Activated CD4-positive, alpha-beta T cell treated with anti-CD3 and anti-CD28 coated beads, Interleukin-2, amount 10 ng/mL, durations not matched to agents 7 days and 5 days (primary cell): ENCODE measurements at regions not wholly inside any gene's neighbourhood (a gene's known extent, or its start where the extent isn't known, plus 50 kb on each side); places are given as distances from the start of the nearest gene placed in this dataset.
"Not testable (repeated sequence)": the region's sequence is repeated elsewhere in the genome, so short reads cannot be mapped to it uniquely, and the experiment has no call there.

Source experiments
- CTCF ChIA-PET: fragments of 350-600 bp; sonication (Branson Sonifier 250); formaldehyde crosslinking; loops from one replicate; lab custom pipeline; 2021; ENCODE audit warnings: antibody characterized with exemption; lab: Charles Lee
- POLR2A ChIA-PET: fragments of 350-600 bp; sonication (Branson Sonifier 250); formaldehyde crosslinking; loops from one replicate; lab custom pipeline; 2021; ENCODE audit warnings: antibody characterized with exemption; lab: Charles Lee
- DNase-seq: peaks from one replicate; pipeline ENCODE4 v3.0.0-alpha.2; 2020
- H3K27ac Mint-ChIP-seq: one replicate; pipeline ENCODE4 v1.8.0; 2021; ENCODE audit warnings: mild to moderate bottlenecking, moderate library complexity, mixed read lengths
- H3K27me3 Mint-ChIP-seq: one replicate; pipeline ENCODE4 v1.8.0; 2021; ENCODE audit warnings: mixed read lengths
- H3K36me3 Mint-ChIP-seq: one replicate; pipeline ENCODE4 v1.8.0; 2021; ENCODE audit warnings: low read depth, mixed read lengths
- H3K4me1 Mint-ChIP-seq: one replicate; pipeline ENCODE4 v1.8.0; 2021; ENCODE audit warnings: mixed read lengths
- H3K4me3 Mint-ChIP-seq: one replicate; pipeline ENCODE4 v1.8.0; 2021; ENCODE audit warnings: mild to moderate bottlenecking, moderate library complexity, mixed read lengths
- H3K9me3 Mint-ChIP-seq: one replicate; pipeline ENCODE4 v1.8.0; 2021; ENCODE audit warnings: mixed read lengths

DNA sequence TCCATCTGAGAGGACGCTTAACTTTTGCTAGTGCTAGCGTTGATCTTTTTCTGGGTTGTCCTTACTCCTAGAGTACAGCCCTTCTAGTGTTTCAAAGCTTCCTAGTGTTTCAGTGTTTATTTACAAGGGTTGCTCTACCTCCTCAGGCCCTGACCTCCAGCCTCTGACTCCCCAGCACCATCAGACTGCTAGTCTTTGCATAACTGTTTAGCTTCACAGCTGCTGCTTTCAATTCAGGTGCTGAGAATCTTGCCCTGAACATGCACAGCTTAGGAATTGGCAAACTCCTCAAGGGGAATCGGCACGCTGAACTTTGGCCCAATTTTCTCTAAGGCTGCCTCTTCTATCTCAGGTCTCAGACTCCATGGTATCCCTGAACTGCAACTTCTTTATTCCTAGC lies 52.9 kb downstream of the OR52B4 start:
- POLR2A ChIA-PET, H3K36me3 Mint-ChIP-seq, CTCF ChIA-PET, H3K27ac Mint-ChIP-seq, H3K4me1 Mint-ChIP-seq, H3K9me3 Mint-ChIP-seq, H3K27me3 Mint-ChIP-seq, H3K4me3 Mint-ChIP-seq, DNase-seq: not testable (repeated sequence)

DNA sequence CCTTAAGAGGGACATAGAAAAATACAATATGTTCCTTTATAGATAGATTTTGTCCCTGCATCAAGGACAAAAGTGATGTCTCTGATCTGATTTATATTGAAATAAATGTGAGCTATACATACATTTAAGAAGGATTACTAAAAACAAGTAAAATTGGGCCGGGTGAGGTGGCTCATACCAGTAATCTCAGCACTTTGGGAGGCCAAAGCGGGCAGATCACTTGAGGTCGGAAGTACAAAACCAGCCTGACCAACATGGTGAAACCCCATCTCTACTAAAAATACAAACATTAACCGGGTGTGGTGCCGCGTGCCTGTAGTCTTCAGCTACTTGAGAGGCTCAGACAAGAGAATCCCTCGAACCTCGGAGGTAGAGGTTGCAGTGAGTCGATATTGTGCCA lies 91.0 kb downstream of the OR52B4 start:
- H3K27me3 Mint-ChIP-seq, H3K4me3 Mint-ChIP-seq, DNase-seq, H3K36me3 Mint-ChIP-seq, CTCF ChIA-PET, H3K27ac Mint-ChIP-seq, POLR2A ChIA-PET, H3K4me1 Mint-ChIP-seq, H3K9me3 Mint-ChIP-seq: not testable (repeated sequence)

DNA sequence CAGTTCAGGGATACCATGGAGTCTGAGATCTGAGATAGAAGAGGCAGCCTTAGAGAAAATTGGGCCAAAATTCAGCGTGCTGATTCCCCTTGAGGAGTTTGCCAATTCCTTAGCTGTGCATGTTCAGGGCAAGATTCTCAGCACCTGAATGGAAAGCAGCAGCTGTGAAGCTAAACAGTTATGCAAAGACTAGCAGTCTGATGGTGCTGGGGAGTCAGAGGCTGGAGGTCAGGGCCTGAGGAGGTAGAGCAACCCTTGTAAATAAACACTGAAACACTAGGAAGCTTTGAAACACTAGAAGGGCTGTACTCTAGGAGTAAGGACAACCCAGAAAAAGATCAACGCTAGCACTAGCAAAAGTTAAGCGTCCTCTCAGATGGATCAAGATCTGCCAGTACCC lies 117.1 kb downstream of the OR52B4 start:
- H3K9me3 Mint-ChIP-seq, H3K4me1 Mint-ChIP-seq, POLR2A ChIA-PET, CTCF ChIA-PET, H3K27ac Mint-ChIP-seq, H3K36me3 Mint-ChIP-seq, H3K4me3 Mint-ChIP-seq, DNase-seq, H3K27me3 Mint-ChIP-seq: not testable (repeated sequence)

DNA sequence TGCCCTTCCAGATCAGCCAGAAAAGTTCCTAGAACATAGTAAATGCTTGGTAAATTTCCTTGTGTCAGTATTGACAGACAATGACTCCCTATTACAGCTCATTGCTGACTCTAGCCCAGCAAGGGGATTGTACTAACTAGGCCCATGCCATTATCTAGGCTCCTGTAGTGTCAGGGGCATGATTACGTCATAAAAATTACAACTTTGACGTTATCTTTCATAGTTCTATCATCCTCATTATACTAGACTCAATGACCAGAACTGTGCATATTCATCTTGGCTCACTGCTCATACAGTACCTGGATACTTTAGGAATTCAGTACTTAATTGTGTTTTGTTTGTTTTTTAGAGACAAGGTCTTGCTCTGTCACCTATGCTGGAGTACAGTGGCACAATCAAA lies 118.7 kb downstream of the OR52B4 start:
- DNase-seq, H3K9me3 Mint-ChIP-seq, POLR2A ChIA-PET, H3K4me1 Mint-ChIP-seq, CTCF ChIA-PET, H3K27ac Mint-ChIP-seq, H3K27me3 Mint-ChIP-seq, H3K4me3 Mint-ChIP-seq, H3K36me3 Mint-ChIP-seq: not testable (repeated sequence)

DNA sequence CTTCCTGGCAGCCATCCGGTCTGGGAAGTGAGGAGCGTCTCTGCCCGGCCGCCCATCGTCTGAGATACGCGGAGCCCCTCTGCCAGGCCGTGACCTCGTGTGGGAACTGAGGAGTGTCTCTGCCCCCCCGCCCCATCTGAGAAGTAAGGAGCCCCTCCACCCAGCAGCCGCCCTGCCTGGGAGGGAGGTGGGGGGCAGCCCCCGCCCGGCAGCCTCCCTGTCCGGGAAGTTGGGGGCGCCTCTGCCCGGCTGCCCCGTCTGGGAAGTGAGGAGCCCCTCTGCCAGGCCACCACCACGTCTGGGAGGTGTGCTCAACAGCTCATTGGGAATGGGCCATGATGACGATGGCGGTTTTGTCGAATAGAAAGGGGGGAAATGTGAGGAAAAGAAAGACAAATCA lies 130.4 kb downstream of the OR52B4 start:
- POLR2A ChIA-PET, H3K4me1 Mint-ChIP-seq, CTCF ChIA-PET, H3K27ac Mint-ChIP-seq, H3K9me3 Mint-ChIP-seq, H3K4me3 Mint-ChIP-seq, DNase-seq, H3K36me3 Mint-ChIP-seq: not testable (repeated sequence)
- peaks cover 21% of the 10 kb centered on the region for H3K27me3 Mint-ChIP-seq

DNA sequence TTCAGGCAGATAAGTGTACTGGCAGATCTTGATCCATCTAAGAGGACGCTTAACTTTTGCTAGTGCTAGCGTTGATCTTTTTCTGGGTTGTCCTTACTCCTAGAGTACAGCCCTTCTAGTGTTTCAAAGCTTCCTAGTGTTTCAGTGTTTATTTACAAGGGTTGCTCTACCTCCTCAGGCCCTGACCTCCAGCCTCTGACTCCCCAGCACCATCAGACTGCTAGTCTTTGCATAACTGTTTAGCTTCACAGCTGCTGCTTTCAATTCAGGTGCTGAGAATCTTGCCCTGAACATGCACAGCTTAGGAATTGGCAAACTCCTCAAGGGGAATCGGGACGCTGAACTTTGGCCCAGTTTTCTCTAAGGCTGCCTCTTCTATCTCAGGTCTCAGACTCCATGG lies 124.3 kb downstream of the RRM1 start:
- H3K4me3 Mint-ChIP-seq, H3K27ac Mint-ChIP-seq, CTCF ChIA-PET, POLR2A ChIA-PET, H3K36me3 Mint-ChIP-seq, H3K9me3 Mint-ChIP-seq, H3K4me1 Mint-ChIP-seq, H3K27me3 Mint-ChIP-seq, DNase-seq: not testable (repeated sequence)

DNA sequence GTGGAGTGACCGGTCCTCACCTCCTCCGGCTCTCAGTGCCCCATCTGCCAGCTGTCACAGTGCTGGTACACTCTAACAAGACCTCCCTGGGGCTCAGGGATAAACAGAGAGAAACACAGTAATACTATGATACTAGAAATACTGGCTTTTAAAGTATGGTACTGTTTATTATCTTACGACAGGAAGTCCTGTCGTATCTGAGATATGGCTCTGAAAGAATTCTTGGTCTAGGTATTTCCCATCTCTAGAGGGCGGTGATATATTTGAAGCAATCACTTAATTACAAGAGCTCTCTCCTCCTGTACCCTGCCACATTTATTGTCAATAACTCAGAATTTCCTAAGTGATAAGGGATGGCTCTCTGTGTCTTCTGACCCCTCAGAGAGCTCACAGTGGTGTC lies 119.1 kb downstream of the RRM1 start:
- DNase-seq: no peak
- H3K4me3 Mint-ChIP-seq: no peak overlapping the region
- H3K27ac Mint-ChIP-seq: no peak overlapping the region
- no peaks in the 10 kb centered on the region for H3K36me3 Mint-ChIP-seq
- POLR2A ChIA-PET: no interaction called here
- CTCF ChIA-PET: no interaction called here
- H3K4me1 Mint-ChIP-seq: no peaks in the 10 kb centered on the region
- H3K9me3 Mint-ChIP-seq: no peaks in the 10 kb centered on the region
- peaks cover 38% of the 10 kb centered on the region for H3K27me3 Mint-ChIP-seq

DNA sequence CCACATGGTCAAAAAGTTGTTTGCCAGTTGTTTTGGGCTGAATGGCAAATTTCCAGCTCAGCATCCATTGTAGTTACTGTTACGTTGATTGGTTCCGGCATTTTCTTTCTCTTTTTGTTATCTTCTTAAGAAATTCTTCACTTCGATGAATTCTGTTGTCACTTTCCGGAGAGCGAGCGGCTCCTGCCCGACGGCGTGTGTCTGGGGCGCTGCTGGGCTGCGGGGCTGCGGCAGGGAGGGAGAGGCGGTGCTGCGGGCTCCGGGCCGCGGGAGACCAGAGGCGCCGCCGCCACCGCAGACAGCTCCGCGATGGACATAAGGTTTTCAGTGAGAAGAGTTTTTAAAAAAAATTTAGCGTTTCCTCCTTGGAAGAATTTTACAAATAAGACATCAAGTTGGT lies 117.4 kb downstream of the RRM1 start:
- CTCF ChIA-PET: no interaction called here
- POLR2A ChIA-PET: no interaction called here
- Mint-ChIP-seq H3K27me3 (peaks cover 42% of the 10 kb centered on the region), H3K4me3 (no peak overlapping the region), H3K27ac (no peak overlapping the region), H3K36me3 (no peaks in the 10 kb centered on the region), H3K9me3 (no peaks in the 10 kb centered on the region), H3K4me1 (no peaks in the 10 kb centered on the region)
- no peak for DNase-seq

GRCh38 chr11:4203603-4204360 lies 109.2 kb downstream of the RRM1 start:
- Mint-ChIP-seq H3K9me3 (no peaks in the 10 kb centered on the region), H3K4me1 (no peaks in the 10 kb centered on the region), H3K27ac (no peak overlapping the region), H3K36me3 (no peaks in the 10 kb centered on the region), H3K4me3 (no peak overlapping the region), H3K27me3 (peaks cover 21% of the 10 kb centered on the region)
- no peak for DNase-seq
- ChIA-PET CTCF (interaction anchor here (1.9 kb wide), 1 partner anchor 16 kb away, joined by 9 read pairs; no protein-coding TSS in a partner anchor), POLR2A (no interaction called here)

GRCh38 chr11:4202749-4203148 lies 108.2 kb downstream of the RRM1 start:
- DNase-seq: no peak
- ChIA-PET POLR2A (no interaction called here), CTCF (interaction anchor here (1.9 kb wide), 1 partner anchor 15 kb away, joined by 9 read pairs; no protein-coding TSS in a partner anchor)
- Mint-ChIP-seq H3K4me1 (no peaks in the 10 kb centered on the region), H3K4me3 (no peak overlapping the region), H3K9me3 (no peaks in the 10 kb centered on the region), H3K36me3 (no peaks in the 10 kb centered on the region), H3K27ac (no peak overlapping the region), H3K27me3 (peaks cover 20% of the 10 kb centered on the region)

- Mint-ChIP-seq H3K4me3 (no peak overlapping the region), H3K27me3 (peaks cover 26% of the 10 kb centered on the region), H3K9me3 (no peaks in the 10 kb centered on the region), H3K36me3 (no peaks in the 10 kb centered on the region), H3K4me1 (no peaks in the 10 kb centered on the region), H3K27ac (no peak overlapping the region)
- ChIA-PET CTCF (no interaction called here), POLR2A (no interaction called here)
- no peak for DNase-seq
Measured at GRCh38 chr11:4197112-4197511, 102.5 kb downstream of the RRM1 start.

- Mint-ChIP-seq H3K9me3 (no peaks in the 10 kb centered on the region), H3K27ac (no peak overlapping the region), H3K27me3 (peaks cover 20% of the 10 kb centered on the region), H3K36me3 (no peaks in the 10 kb centered on the region), H3K4me1 (no peaks in the 10 kb centered on the region), H3K4me3 (no peak overlapping the region)
- CTCF ChIA-PET: no interaction called here
- POLR2A ChIA-PET: no interaction called here
- no peak for DNase-seq
Measured at GRCh38 chr11:4195909-4196308, 101.3 kb downstream of the RRM1 start.

DNA sequence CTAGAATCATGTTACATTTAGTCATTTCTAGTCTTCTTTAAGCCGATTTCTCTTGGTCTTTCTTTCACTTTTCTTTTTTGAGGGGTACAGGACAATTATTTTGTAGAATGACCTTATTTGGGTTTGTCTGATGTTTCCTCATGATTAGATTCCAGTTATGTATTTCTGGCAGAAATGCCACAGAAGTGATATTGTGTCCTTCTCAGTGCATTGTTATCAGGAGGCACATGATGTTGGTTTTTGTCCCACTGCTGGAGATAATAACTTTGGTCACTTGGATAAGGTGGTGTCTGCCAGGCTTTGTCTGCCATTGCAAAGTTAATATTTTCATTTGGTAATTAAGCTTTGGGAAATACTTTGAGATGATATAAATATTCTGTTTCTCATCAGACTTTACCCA lies 100.3 kb downstream of the RRM1 start:
- no peak overlapping the region for H3K4me3 Mint-ChIP-seq
- CTCF ChIA-PET: interaction anchor here (0.6 kb wide), 1 partner anchor 517 kb away, joined by 3 read pairs; no protein-coding TSS in a partner anchor
- no peak for DNase-seq
- no peaks in the 10 kb centered on the region for H3K36me3 Mint-ChIP-seq
- no peaks in the 10 kb centered on the region for H3K9me3 Mint-ChIP-seq
- H3K4me1 Mint-ChIP-seq: no peaks in the 10 kb centered on the region
- H3K27ac Mint-ChIP-seq: no peak overlapping the region
- peaks cover 17% of the 10 kb centered on the region for H3K27me3 Mint-ChIP-seq
- POLR2A ChIA-PET: no interaction called here

GRCh38 chr11:4191031-4191571 lies 96.5 kb downstream of the RRM1 start:
- Mint-ChIP-seq H3K4me1 (peaks cover 12% of the 10 kb centered on the region), H3K4me3 (no peak overlapping the region), H3K9me3 (no peaks in the 10 kb centered on the region), H3K27ac (no peak overlapping the region), H3K27me3 (peaks cover 5% of the 10 kb centered on the region), H3K36me3 (no peaks in the 10 kb centered on the region)
- POLR2A ChIA-PET: no interaction called here
- CTCF ChIA-PET: no interaction called here
- no peak for DNase-seq
